ENCODE measurements at regions not wholly inside any gene's neighbourhood (a gene's known extent, or its start where the extent isn't known, plus 50 kb on each side); places are given as distances from the start of the nearest gene placed in this dataset.
A peak's percentile ranks its signal among the peaks of the same experiment; 100 is the strongest.

- no peak for DNase-seq (ENCODE audit: low spot score)
These were observed 52.8 kb upstream of the FBXL7 start for GRCh38 chr5:15447209-15447608.

- DNase-seq (ENCODE audit: low spot score) = peak; percentile 55
These were observed 53.4 kb upstream of the FBXL7 start for GRCh38 chr5:15446552-15446951.

DNA sequence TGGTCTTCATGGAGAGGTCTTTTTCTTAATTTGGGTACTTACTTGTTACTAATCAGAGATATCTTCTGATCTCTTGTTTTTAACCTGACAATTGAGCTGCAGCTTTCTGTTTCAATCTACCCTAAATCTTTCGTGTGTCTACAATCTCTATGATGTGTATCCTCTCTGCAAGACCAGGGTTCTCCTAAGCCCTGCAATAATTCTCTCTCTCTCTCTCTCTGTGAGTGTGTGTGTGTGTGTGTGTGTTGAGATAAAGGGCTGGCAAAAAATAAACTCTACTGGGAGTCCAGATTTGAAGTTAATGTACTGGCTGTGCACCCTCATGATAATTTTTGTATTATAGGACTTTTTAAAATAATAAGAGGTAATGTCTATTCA, 57.8 kb upstream of the FBXL7 start:
- peak; percentile 74 for DNase-seq (ENCODE audit: low spot score)

- DNase-seq (ENCODE audit: low spot score) = no peak
These were observed 58.4 kb upstream of the FBXL7 start for GRCh38 chr5:15441433-15442192.

DNA sequence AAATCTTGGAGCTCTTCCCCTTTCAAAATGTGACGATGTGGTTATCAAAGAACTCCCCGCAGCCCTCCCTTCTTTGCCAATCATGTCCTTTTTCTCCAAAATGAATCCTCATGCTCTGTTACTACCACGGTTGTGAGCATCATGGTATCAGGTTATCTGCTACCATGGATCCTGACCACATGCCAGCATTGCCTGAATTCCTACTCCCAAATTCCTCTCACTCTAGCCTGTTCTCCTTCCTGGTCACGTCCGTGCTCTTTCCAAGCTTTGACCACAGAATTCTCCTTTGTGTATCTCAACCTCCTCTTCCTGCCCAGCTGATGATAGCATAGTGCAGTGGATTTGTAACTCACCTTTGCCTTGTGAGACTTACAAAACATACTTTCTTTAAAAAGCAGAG, 59.5 kb upstream of the FBXL7 start:
- DNase-seq (ENCODE audit: low spot score) = no peak

DNA sequence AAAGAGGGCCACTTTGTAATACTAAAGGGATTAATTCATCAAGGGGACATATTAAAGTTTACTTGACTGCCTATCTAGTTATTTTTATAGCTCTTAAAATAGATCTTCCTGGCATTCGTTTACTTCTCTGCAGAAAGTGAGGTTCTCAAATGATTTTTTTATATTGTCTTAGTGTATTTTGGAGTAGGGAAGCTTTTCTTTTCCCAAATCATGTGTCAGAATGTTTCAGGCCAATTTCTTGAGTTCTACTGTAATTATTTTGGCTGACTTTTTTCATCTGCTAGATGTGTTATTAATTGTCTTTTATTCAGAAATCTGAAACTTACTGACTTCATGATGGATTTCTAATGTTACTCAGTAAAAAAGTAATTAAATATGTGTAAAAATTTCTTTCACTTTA, 60.2 kb upstream of the FBXL7 start:
- no peak for DNase-seq (ENCODE audit: low spot score)

DNA sequence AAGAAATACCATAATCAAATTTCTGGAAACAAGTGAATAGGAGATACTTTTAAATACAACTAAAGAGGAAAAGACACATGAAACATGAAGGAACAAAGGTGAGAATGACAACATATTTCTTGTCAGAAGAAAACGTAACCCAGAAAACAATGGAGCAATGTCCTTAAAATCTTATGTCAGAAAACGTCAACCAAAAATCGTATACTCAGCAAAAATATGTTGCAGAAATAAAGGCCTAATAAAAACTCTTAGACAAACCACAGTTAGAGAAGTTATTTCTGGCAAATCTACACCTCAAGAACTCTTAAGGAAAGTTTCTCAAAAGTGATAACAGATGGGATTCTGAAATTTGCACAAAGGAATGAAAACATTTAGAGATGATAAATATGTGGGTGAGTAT, 66.3 kb upstream of the FBXL7 start:
- no peak for DNase-seq (ENCODE audit: low spot score)

- no peak for DNase-seq (ENCODE audit: low spot score)
These were observed 68.1 kb upstream of the FBXL7 start for GRCh38 chr5:15431923-15432322.

DNA sequence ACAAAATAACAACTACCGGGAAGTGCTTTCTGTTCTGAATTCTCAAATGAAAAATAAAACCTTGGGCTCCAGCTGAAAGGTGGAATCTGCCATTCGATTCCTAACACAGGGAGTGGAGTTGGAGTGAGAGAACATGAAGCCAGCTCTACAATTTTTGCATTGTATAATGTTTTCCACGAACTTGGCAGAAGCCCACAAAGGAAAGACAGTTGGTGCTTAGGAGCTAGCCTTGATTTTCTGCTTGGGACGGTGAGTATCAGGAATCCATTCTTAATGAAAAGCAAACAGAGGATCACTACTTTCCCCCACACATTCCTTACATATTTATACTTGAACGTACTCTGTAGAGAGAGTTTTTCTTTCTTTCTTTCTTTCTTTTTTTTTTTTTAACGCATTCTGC, 74.2 kb upstream of the FBXL7 start:
- DNase-seq (ENCODE audit: low spot score) = peak; percentile 69

DNA sequence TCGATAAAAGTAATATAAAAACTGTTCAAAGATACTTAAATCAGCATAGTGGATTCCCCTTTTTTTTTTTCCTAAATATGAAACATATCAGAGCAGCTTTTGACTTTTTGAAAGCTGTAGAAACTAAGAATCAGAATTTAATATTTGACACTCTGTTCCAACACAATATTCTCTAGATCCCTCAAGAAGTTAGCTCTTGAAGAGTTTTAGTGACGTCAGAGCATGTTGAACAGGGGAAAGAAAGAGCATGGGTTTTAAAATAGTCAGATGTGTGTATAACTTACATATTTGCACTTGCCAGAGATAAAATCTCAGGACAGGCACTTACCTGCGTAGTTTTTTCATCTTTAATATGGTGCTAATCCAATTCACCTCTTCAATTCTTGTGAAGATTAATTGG, 75.2 kb upstream of the FBXL7 start:
- no peak for DNase-seq (ENCODE audit: low spot score)

GRCh38 chr5:15421921-15422412, 78.0 kb upstream of the FBXL7 start:
- DNase-seq (ENCODE audit: low spot score) = peak; percentile 63

DNA sequence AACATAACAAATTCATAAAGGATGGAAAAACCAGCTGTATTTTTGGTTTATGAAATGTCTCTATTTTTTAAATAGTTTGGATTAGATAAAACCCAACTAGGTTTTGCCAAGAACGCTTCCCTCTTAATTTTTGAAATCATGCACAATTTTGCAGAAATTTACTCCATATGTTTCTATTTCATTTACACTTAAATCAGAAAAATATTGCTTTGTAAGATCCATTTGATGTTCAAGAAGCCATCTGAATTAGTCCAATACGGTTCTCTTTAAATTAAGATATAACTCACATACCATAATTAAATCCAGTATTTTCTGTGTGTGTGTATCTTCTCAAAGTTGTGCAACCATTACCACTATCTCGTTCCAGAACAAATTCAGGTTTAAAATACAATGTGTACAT, 78.6 kb upstream of the FBXL7 start:
- DNase-seq (ENCODE audit: low spot score) = peak; percentile 27

DNA sequence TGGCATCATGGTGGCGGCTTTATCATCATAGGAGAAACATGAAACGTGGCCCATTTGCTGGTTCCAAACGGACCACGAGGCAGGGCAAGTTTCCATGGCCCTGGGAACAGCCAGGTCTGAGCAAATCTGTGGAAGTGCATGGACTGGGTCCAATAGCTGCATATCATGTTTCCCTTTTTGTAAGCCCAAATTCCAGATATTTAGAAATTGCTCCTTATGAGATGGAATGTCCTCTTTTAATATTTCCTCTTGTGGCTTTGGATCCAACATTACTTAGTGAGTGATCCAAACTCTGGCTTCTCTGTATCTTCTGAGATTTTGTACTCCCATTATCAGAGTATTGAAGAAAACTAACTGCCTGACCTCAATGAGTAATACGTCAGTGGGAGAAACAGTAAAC, 79.8 kb upstream of the FBXL7 start:
- DNase-seq (ENCODE audit: low spot score) = no peak

- no peak for DNase-seq (ENCODE audit: low spot score)
These were observed 82.8 kb upstream of the FBXL7 start for GRCh38 chr5:15417156-15417555.

DNA sequence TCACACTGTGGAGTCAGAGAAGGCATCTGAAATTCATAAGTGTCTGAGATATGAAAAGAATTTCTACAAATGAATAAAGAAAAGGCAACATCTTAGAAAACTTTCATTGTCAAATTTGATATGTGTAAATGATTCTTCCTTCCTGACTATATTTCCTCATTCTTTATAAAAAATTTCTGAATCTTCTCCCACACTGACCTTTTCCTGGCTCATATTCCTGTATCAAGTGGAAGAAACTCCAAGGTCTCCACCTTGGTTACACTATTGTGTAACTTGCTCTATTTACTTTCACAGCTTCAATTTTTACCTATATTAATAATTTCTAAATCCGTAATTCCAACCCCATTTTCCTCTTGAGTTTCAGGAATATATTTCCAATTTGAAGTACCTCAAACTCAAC, 93.5 kb upstream of the FBXL7 start:
- no peak for DNase-seq (ENCODE audit: low spot score)

DNA sequence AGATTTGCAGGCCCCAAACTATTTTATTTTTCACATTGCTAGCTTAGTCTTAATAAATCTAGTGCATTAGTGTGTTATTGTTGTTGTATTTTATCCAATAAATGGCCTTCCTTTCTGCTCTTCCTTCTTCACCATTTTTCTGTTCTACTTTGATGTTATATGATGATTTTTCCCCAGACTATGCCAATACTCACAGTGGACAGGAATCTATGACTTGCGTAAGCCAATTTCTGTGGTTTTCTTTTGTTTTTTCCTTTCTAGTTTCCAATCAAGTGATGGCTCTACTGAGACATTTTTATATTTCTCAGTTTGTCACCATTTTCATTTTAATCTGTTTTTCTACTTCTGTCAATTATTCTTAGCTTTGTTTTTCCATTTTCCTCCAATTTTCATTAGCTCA, 106.8 kb upstream of the FBXL7 start:
- no peak for DNase-seq (ENCODE audit: low spot score)

- DNase-seq (ENCODE audit: low spot score) = peak; percentile 41
These were observed 108.1 kb upstream of the FBXL7 start for GRCh38 chr5:15391704-15392397.

GRCh38 chr5:15388866-15389265, 111.1 kb upstream of the FBXL7 start:
- DNase-seq (ENCODE audit: low spot score) = peak; percentile 31

DNA sequence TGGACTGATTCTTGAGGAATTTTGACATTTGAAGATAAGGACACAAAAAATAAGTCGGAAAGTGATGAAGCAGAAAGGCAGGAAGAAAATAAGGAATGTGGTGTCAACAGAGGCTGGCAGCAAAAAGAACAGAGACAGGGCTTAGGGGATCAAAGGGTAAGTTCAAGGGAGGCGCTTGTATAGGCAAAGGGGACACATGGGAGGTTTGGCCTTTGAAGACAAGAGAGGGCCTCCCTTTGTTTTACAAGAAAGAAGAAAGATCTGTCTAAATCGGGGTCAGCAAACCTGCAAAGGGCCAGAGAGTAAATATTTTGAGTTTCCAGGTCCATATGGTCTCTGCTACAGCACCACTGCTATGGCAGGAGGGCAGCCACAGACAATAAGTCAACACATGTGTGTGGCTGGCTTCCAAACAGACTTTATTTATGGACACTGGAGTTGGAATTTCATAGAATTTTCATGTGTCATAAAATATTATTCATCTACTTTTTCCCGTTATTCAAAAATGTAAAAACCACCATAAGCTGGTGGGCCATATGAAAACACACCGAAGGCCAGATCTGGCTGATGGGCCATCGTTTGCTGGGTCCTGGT, 112.0 kb upstream of the FBXL7 start:
- DNase-seq (ENCODE audit: low spot score) = no peak

- no peak for DNase-seq (ENCODE audit: low spot score)
These were observed 113.9 kb upstream of the FBXL7 start for GRCh38 chr5:15386122-15386521.

DNA sequence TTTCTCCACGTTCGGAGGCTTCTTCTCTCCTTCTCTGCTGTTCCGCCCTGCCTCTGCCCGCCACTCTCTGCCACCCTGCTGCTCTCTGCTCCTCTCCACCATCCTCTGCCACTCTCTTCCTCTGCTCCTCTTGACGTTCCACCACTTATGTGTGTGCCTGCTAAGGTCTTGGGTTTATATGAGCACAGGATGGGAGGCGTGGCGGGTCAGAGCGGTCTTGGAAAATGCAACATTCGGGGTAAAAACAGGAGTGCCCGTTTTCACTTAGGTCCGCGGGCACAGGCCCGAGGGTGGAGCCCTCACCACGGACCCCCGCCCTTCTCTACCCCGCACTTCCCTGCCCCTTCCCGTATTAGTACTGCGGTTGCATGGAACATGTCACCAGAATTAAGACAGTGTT, 114.4 kb upstream of the FBXL7 start:
- no peak for DNase-seq (ENCODE audit: low spot score)

DNA sequence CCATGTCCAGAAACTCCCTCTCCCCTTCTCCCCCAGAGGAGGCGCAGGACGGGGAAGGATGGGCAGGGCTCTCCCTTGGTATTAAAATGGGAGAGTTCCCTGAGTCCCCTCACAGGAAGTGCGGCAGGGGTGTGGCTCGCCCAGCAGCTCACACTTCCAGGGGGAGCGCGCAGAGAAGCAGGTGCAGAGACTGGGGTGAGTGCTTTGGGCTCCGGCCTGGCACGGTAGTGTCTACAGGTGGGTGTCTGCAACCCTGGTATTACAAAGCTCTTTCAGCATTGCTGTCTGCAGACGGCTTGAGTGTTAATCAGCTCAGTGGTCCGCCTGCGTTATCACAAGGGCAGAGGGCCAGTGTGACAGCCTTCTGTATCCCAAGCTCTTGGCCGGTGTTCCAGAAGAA, 114.9 kb upstream of the FBXL7 start:
- DNase-seq (ENCODE audit: low spot score) = no peak

- no peak for DNase-seq (ENCODE audit: low spot score)
These were observed 115.4 kb upstream of the FBXL7 start for GRCh38 chr5:15384581-15384980.

All from umbilical cord (tissue), 1 donor.